ENCODE measurements at regions not wholly inside any gene's neighbourhood (a gene's known extent, or its start where the extent isn't known, plus 50 kb on each side); places are given as distances from the start of the nearest gene placed in this dataset.

- TF ChIP-seq CUX1 (IDR thresholded peaks at IDR 0.05; ENCODE audit: insufficient replicate concordance, low read depth, low read length) (no peak), USF2 (IDR thresholded peaks at IDR 0.05; ENCODE audit: borderline replicate concordance, low read depth, low read length) (no peak), MLLT1 (IDR thresholded peaks at IDR 0.05) (no peak), CEBPB (IDR thresholded peaks at IDR 0.05; ENCODE audit: borderline replicate concordance in 1 of 2, low read depth in 2 of 2, low read length in 2 of 2) (no peak), IKZF1 (conservative IDR thresholded peaks at IDR 0.05) (no peak)
These were observed 64.2 kb upstream of the ASIP start (continued) for GRCh38 chr20:34177052-34177451.
